Stimulated activated CD4-positive, alpha-beta T cell treated with anti-CD3 and anti-CD28 coated beads, Interleukin-15, amount 100 ng/mL, for 24 hours (primary cell): ENCODE measurements at regions not wholly inside any gene's neighbourhood (a gene's known extent, or its start where the extent isn't known, plus 50 kb on each side); places are given as distances from the start of the nearest gene placed in this dataset.

Experiments used
- DNase-seq: peaks from one replicate; pipeline ENCODE4 v3.0.0-alpha.2; 2020

DNA sequence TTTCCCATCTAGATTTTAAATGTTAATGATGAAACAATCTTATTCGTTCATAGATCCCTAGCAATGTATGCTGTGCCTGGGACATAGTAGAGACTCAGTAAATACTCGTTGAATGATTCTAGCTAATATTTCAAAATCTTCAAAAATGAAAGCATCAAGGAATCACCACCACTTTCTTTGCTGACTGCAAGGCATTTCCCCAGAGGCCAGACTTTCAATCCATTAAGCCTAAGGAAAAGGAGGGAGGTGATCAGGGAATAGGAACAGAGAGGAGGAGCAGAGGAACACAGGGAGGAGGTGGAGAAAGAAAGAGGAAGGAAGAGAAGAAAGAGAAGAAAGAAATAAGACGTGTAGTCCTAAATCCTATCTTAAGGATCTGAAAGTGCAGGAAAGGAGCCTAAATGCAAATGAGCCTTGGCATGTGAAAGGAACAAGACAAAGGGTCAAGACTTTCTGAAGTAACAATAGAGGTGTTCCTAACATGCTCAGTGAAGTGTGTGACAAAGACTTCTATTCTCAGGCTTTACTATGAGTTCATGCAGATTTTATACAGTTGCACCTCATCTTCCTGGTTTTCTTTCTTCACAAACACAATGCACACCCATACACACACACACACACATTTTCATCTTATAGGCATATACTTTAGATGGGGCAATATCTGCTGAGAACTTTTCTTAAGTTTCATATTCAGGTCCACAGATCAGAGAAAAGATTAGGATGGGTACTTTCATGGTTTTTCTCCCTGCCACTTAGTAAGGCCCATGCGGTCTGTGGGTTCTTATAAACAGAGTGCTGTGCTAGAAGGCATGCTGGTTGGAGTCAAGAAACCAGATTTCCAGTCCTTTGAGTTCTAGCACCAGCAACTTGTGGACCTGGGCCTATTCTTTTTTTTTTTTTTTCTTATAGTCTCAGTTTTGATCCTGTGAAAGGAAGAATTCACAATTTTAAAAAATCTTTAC, 512.2 kb upstream of the TNC start:
- no peak for DNase-seq

DNA sequence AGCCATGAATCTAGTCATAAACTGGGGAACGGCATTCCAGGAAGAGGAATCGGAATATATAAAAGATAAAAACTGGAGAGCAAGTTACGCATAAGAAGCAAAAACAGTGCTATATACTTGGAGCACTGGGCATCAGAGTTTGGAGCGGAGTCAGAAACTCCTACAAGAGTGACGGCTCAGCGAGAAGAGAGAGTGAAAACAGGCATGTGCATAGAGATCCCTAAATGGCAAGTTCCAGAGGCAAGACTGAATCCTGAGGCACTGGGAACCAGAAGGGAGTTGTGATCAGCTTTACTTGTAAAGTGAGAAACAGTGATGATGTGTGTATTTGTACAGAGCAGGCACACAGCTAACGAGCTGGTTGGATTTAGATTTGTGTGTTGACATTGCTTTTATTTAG, 514.4 kb upstream of the TNC start:
- DNase-seq, result no peak

DNA sequence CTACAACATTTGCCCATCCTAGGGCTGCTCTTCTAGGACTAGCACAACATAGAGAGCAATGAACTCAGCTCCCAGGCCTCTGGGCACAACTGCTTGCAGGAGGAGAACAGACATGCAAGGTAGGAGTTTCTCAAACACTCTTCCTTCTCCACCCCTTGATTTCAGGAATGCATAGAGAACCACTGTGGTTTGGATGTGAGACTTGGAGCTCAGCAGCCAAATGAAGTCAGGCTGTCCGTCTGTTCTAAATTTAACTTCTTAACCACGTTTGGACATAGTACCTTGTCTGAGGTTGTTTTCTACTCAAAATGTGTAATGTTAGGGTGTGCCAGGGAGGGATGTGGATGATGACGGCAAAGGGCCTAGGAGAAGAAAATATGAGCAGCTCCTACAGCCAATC, 515.1 kb upstream of the TNC start:
- DNase-seq, result no peak

DNA sequence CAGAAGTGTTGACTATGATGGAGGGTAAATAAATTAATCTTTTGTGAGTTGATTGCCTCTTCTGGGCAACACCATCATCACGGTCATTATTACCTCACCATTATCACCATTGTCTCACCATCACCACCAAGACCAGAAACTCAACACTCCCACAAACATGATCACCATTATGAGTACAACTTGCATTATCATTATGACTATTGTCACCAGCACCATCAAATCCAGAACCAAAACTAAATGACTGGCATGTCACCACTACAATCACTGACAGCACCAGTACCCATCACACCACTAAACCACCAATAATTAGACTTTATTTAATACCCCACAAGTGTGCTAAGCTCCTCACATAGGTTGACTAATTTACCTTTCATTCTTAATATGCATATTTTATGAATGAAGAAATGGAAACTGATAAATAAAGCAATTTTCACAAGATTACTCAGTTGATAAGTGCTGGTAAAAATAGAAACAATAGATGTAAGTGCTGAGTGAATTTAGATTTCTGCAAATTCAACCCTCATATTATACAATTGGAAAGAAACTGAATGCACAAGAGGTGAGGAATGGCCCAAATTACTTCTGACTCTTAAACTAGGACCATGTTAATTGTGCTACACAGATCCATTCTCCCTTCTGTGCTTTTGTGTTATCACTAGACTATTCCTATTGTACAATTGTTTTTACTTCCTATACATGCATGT, 517.8 kb upstream of the PAPPA start:
- no peak for DNase-seq

DNA sequence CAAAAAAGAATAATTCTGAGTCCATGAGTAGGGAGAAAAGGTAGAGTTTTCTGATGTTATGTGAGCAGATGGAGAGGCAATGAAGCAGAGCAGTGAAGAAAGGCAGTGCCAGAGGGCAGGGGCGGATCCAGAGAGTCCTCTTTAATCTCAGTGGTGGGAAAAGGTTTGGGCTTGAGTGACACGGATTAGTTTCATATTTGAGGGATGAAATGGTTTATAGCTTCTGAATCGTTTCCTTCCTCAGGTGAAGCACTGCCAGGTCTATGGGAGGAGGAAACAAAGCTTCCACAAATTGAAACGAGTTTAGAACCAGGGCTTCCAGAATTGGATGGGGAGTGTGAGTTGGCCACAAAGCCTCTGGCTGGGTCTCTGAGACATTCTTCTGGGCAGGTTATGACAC, 517.0 kb upstream of the PAPPA start:
- DNase-seq, result no peak

DNA sequence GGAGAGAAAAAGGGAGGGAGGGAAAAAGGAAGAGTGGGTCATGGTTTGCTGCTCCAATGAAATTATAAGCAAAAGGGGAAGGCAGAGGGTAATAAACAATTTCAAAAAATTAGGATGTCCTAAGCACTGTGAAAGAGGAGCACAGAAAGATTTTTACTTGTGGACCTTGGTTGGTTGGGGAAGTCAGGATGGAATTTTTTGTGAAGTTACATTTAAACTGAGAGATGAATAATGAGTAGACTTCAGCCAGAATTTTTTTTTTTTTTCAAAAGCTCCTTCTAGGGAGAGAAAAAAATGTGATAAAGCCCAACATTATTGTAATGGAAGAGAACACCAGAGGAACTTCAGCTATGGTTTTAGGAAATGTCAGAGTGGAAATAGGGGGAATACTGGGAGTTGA, 515.9 kb upstream of the PAPPA start:
- DNase-seq, result no peak

DNA sequence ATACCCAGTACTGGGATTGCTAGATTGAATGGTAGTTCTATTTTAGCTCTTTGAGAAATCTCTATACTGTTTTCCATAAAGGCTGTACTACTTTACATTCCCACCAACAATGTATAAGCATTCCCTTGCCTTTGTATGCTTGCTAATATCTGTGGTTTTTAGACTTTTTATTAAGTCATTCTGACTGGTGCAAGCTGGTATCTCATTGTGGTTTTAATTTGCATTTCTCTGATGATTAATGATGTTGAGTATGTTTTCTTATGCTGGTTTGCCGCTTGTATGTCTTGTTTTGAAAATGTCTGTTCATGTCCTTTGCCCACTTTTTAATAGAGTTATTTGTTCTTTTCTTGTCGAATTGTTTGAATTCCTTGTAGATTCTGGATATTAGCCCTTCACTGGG, 512.7 kb upstream of the PAPPA start:
- no peak for DNase-seq

DNA sequence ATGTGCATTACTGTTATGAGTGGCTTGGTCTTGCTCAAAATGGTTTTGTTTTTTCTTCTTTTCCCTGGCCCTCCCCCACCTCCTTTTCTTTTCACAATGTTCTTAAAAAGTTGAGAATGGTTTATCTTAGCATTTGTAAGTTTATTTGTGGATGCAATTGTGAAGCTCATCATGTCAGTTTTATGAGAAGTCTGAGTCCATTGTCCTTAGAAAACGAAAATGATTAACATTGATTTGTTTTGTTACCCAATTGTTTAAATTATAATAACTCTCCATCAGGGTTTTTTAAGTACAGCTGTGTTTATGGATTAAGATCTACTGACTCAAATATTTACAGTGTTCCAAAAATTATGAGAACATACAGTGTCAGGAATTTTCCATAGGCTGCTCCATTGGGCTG, 511.3 kb upstream of the PAPPA start:
- no peak for DNase-seq

DNA sequence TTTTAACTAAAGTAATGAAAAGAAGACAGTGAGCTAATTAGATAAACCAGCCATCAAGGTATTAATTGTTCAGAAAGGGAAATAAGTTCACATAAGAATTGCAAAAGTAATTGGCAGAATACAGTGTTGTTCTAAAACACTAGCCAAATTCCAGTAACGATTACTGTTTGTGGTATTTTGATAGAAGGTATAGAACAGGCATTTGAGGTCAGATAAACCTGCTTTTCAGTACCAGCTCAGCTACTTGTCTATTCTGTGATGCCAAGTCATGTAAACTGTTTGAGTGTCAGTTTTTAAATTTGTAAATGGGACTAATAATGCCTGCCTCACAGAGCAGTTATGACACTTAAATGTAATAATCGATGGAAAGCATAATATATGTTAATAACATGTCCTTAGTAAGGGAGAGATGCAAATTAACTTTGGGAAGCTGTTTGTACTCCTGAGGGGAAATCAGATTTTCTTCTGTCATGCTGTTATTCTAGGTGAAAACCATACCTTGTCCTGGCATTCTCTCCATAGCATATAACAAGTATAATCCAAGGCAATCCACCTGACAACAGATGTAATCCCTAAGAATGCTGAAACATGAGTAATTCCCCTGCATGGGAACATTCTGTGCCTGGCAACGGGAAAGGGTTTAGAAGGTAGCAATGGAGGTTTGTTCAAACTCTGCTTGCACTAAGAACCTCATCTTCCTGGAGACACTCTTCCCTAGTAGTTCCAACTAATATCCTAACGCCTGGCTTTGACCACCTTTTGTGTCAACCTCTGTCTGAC, 509.5 kb upstream of the PAPPA start:
- no peak for DNase-seq

DNA sequence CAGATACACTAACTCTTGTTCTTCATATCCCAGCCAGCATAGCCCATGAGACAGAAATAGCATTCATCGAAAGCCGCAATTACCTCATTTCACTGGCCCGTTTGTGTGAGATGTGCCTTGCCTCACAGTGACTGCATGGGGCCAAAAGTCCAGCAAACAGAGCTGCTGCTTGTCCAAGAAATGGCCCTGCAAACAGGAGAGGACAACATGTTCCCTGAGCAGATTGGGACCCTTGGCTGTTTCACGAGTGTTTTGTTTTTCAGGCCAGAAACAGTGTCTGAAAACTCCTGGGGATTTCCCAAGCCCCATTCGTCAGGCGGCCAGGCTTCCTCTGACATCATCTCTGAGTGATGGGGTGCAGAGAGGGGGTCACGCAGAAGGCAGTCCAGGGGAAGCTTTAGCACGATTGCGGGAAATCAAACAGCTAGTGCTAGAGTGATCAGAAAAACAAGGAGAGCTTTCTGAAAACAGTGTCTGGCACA, 503.6 kb upstream of the PAPPA start:
- no peak for DNase-seq

DNA sequence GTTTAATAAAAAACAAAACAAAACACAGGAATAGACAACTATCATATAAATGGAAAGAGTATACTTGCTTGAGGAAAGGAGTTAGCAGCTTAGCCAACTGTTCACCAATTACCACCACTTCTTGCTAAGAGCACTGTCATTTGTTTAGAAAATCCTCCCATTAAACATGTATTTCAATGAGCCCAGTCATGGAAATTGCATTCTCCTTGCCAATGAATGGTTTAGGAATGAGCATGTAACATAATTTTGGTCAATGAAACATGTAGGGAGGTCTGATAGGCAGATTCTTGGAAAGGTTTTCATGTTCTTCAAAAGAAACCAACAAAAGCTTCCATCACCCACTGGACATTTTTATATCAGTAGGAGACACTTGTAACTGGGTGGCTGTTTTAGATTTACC, 502.8 kb upstream of the PAPPA start:
- DNase-seq, result no peak

DNA sequence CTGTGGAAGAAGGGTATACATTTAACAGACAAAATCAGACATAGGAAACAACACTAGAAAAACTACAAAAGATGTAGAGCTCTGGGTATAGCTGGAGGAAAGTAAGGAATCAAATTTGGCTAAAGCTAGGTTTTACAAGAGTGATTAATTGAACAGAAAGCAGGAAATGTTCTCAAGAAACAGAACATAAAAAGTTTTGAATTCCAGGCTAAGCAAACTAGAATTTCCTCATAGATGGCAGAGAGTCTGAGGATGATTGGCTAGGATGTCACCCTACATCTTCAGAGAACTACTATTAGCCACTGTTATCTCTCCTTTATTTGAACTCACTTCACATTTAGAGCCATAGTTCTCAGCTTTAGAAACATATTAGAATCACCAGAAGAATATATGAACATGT, 502.1 kb upstream of the PAPPA start:
- no peak for DNase-seq

DNA sequence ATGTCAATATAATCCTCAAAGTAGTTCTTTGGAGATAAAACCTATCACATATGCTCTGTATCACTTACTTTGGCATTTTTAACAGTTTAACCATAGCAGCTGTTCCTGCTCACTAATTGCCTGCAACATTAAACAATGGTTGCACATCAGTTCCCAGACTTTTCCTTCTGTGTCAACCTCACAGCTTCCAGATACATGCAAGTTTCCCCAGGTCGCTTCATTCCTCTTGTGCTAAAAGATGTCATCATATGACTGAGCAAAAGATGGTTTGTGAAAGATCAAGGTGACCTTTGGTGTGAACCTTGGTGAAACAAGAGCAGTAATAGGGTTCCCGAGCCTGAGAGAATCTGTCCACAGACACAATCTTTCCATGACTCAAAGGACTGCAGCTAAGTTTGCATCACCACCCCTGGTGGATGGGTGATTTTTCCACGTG, 500.4 kb upstream of the PAPPA start:
- DNase-seq, result no peak

DNA sequence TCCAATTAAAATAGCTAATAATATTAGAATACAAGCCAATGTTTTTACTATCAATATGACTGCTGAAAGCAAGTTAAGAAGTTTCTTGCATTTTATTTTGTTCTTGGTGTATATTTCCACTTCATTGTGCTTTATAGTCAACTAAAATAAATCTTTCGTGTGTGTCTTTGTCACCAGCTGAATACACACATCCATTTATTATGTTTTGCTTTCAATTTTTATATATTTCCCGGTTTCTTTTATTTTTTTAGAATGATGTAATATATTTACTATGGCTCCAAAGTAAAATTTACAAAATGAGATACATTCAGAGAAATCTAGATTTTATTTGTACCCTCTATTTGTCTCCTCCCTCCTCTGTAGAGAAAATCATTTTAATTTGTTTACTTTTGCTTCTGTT, 495.9 kb upstream of the PAPPA start:
- no peak for DNase-seq

DNA sequence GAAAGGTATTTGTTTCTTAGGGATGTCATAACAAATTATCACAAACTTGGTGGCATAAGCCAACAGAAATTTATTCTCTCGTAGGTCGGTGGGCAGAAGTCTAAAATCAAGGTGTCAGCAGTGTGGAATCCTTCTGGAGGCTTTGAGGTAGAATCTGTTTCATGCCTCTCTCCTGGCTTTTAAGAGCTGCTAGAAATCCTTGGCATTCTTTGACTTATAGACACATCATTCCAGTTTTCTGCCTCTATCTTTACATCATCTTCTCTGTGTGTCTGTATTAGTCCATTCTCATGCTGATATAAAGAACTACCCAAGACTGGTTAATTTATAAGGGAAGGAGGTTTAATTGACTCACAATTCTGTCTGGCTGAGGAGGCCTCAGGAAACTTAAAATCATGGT, 488.1 kb upstream of the PAPPA start:
- no peak for DNase-seq

DNA sequence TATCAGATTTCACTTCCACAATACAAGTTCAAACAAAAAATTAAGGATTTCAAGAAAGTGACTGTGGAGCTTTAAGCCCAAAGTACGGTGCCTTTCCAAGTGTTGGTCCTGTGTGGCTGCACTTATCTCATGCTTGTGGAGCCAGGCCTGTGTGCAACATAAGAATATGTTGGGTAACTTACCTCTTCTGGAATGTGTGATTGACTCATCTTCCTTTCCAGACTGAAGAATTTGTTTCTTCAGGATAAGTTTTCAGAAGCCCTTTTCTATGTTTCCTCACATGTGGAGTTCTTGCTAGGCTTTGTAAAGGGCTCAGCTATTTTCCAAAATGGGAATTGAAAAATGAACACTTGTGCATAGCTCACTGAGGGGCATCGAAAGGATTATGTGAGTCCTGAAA, 485.1 kb upstream of the PAPPA start:
- DNase-seq, result no peak

DNA sequence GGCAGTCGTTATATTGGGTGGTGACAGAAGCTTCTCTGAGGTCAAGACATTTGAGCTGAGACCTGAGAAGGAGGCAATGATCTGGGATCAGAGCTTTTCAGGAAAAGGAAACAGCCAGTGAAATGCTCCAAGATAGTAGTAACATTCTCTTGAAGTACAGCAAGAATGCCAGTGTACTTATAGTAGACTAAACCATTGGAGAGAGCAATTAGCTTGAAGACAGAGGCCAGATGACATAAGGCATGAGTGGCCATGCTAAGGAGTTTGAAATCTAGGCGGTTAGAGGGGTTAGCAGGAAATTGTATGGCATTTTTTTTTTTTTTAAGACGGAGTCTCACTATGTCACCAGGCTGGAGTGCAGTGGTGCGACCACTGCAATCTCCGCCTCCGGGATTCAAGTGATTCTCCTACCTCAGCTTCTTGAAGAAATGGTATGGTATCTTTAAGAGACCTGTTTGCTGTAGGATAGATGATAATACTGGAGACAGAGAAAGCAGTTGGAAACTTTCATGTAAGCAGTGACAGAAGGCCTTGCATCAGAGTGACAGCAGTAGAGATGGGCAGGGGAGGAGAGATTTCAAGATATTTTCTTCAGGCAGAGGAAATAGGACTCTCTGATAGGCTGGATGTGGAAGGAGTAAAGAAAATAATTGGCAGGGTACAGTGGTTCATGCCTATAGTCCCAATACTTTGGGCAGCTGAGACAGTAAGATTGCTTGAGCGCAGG, 482.2 kb upstream of the PAPPA start:
- no peak for DNase-seq

DNA sequence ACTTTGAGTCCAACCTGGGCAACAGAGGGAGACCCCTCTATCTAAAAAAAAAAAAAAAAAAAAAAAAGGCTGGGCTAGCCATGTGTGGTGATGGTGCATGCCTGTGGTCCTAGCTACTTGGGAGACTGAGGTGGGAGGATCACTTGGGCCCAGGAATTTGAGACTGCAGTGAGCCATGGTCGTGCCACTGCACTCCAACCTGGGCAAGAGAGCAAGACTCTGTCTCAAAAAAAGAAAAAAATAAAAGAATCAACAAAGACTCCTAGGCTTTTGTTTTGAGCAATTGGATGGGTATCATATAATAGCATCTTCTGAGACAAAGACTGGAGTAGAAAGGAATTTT, 481.7 kb upstream of the PAPPA start:
- DNase-seq, result no peak

DNA sequence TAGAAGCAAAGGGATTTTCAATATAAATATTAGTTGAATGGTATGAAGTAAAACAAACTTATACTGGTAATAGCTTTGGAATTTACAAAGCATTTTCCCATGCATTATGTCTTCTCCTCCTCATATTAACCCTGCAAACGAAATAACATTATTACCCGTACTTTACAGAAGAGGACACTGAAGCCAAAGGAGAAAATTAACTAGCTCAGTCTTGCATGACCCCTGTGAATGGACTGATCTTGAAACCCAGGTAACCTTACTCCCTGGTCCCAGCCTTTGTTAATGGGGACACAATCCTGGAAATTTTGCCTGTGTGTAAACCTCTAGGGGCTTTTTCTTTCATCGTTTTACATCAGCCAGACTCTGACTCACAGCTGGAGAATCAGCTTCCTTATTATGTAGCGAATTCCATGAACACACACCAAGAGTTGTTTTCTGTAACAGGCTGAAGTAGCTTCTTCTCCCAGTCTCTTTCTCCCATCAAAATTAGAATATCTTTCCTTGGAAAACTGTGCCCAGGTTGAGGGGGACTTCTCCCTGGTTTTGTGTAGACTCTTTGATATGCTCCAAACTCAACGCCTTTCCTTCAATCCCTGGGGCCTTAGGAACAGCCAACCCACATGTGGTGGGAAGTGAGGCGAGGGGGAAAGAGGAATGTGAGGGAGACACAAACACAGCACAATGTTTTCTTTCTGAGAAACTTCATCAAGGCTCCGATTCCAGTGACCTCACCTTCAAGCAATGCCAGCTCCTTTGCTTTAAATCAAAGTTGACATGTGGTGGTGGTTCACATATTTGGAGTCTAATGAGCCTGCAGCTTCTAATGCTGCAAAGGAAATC, 480.9 kb upstream of the PAPPA start:
- DNase-seq, result no peak

DNA sequence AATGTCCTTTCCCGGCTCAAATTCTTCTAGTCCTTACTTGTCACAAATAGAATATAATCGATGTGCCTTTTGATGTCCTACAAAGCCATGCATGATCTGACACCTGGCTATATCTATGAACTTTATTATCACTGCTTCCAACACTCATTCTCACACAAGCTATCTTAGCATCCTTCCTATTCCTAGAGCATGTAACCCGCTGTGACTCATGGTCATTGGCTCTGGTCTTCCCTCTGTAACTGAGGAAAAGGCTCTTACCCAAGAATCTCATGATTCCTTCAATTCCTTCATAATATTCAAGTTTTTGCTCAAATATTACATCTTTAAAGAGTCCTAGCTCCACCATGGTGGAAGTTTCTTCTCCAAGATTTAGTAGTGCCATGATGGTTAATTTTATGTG, 480.0 kb upstream of the PAPPA start:
- DNase-seq, result no peak

DNA sequence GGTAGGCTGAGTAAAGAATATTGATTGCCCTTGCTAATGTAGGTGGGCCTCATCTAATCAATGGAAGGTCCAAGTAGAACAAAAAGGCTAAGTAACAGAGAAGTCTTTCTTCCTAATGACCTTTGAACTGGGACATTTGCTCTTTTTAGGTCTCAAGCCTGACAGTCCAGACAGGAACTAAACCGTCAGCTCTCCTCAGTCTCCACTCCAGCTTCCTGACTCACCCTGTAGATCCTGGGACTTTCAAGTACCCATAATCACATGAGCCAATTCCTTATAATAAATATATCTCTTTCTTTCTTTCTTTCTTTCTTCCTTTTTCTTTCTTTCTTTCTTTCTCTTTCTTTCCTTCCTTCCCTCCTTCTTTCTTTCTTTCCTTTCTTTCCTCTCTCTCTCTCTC, 479.5 kb upstream of the PAPPA start:
- no peak for DNase-seq

DNA sequence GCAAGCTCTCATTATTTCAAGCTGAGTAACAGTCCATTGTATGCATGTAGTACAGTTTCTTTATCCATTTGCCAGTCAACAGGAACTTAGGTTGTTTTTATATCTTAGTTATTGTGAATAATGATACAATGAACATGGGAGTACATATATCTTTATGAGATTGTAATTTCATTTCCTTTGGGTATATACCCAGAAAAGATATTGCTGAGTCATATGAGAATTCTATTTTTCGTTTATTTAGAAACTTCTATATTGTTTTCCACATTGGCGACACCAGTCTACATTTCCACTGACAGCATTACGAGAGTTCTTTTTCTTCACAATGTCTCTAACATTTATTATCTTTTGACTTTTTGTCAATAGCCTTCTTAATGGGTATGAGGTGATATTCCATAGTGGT, 477.8 kb upstream of the PAPPA start:
- DNase-seq, result no peak
